ENCODE measurements at regions not wholly inside any gene's neighbourhood (a gene's known extent, or its start where the extent isn't known, plus 50 kb on each side); places are given as distances from the start of the nearest gene placed in this dataset.

GRCh38 chr11:12618743-12619540, 55.3 kb upstream of the TEAD1 start:
- TF ChIP-seq RAD21 (IDR thresholded peaks at IDR 0.05; ENCODE audit: low read length) (no peak), CTCF (IDR thresholded peaks at IDR 0.05) (no peak), RXRA (IDR thresholded peaks at IDR 0.05; ENCODE audit: borderline replicate concordance, low read depth) (no peak), MXI1 (IDR thresholded peaks at IDR 0.05; ENCODE audit: low read depth, low read length) (no peak), POLR2AphosphoS5 (IDR thresholded peaks at IDR 0.05; ENCODE audit: low read depth, low read length) (no peak), EZH2phosphoT487 (IDR thresholded peaks at IDR 0.05; ENCODE audit: borderline replicate concordance, low read depth) (no peak), TAF1 (IDR thresholded peaks at IDR 0.05; ENCODE audit: borderline replicate concordance, low read depth, low read length) (no peak), TCF12 (IDR thresholded peaks at IDR 0.05) (no peak), MEF2A (IDR thresholded peaks at IDR 0.05; ENCODE audit: borderline replicate concordance, low read depth) (no peak), EP300 (IDR thresholded peaks at IDR 0.05; ENCODE audit: borderline replicate concordance in 1 of 2, low read depth in 1 of 2, low read length in 1 of 2) (no peak), ZBTB33 (IDR thresholded peaks at IDR 0.05; ENCODE audit: borderline replicate concordance, low read depth) (no peak), FOXM1 (IDR thresholded peaks at IDR 0.05; ENCODE audit: low read depth) (no peak)
- TF ChIP-seq, protein P1, sequence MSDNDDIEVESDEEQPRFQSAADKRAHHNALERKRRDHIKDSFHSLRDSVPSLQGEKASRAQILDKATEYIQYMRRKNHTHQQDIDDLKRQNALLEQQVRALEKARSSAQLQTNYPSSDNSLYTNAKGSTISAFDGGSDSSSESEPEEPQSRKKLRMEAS (IDR thresholded peaks at IDR 0.05; ENCODE audit: low read depth), result no peak
- TF ChIP-seq, protein P2, sequence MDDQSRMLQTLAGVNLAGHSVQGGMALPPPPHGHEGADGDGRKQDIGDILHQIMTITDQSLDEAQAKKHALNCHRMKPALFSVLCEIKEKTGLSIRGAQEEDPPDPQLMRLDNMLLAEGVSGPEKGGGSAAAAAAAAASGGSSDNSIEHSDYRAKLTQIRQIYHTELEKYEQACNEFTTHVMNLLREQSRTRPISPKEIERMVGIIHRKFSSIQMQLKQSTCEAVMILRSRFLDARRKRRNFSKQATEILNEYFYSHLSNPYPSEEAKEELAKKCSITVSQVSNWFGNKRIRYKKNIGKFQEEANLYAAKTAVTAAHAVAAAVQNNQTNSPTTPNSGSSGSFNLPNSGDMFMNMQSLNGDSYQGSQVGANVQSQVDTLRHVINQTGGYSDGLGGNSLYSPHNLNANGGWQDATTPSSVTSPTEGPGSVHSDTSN (IDR thresholded peaks at IDR 0.05), result no peak

Measured in SK-N-SH (cell line).